NCI-H146 treated with DMSO at 0.1 percent for 48 hours (cell line): ENCODE measurements at regions not wholly inside any gene's neighbourhood (a gene's known extent, or its start where the extent isn't known, plus 50 kb on each side); places are given as distances from the start of the nearest gene placed in this dataset.
"Not testable (repeated sequence)": the region's sequence is repeated elsewhere in the genome, so short reads cannot be mapped to it uniquely, and the experiment has no call there.

Experiments
- DNase-seq: peaks from one replicate; lab custom pipeline; 2025; ENCODE audit not compliant: unreplicated experiment; lab: John Stamatoyannopoulos, UW

GRCh38 chr6:91278416-91278815 is 691.5 kb upstream of the MAP3K7 start:
- no peak for DNase-seq

- peak; percentile 35 for DNase-seq
These were observed 689.4 kb upstream of the MAP3K7 start for GRCh38 chr6:91276315-91276714.

- no peak for DNase-seq
These were observed 686.9 kb upstream of the MAP3K7 start for GRCh38 chr6:91273729-91274128.

GRCh38 chr6:91271807-91272206 is 684.9 kb upstream of the MAP3K7 start:
- no peak for DNase-seq

- DNase-seq = no peak
These were observed 682.1 kb upstream of the MAP3K7 start for GRCh38 chr6:91268941-91269340.

- DNase-seq = no peak
These were observed 680.4 kb upstream of the MAP3K7 start for GRCh38 chr6:91267246-91267645.

GRCh38 chr6:91266156-91266555 is 679.3 kb upstream of the MAP3K7 start:
- DNase-seq = no peak

- no peak for DNase-seq
These were observed 656.6 kb upstream of the MAP3K7 start for GRCh38 chr6:91243436-91243835.

GRCh38 chr6:91242614-91242949 is 655.7 kb upstream of the MAP3K7 start:
- DNase-seq = no peak

- no peak for DNase-seq
These were observed 655.2 kb upstream of the MAP3K7 start for GRCh38 chr6:91241946-91242613.

- DNase-seq = no peak
These were observed 654.2 kb upstream of the MAP3K7 start for GRCh38 chr6:91240878-91241603.

- no peak for DNase-seq
These were observed 634.3 kb upstream of the MAP3K7 start for GRCh38 chr6:91221072-91221720.

- no peak for DNase-seq
These were observed 626.5 kb upstream of the MAP3K7 start for GRCh38 chr6:91213229-91213901.

- no peak for DNase-seq
These were observed 611.9 kb upstream of the MAP3K7 start for GRCh38 chr6:91198588-91199255.

GRCh38 chr6:91196729-91197128 is 609.9 kb upstream of the MAP3K7 start:
- DNase-seq = no peak

- no peak for DNase-seq
These were observed 606.6 kb upstream of the MAP3K7 start for GRCh38 chr6:91193446-91193845.

GRCh38 chr6:91190041-91190440 is 603.2 kb upstream of the MAP3K7 start:
- not testable (repeated sequence) for DNase-seq

- DNase-seq = no peak
These were observed 598.2 kb upstream of the MAP3K7 start for GRCh38 chr6:91185072-91185471.

- DNase-seq = no peak
These were observed 594.5 kb upstream of the MAP3K7 start for GRCh38 chr6:91181416-91181815.

GRCh38 chr6:91173651-91174050 is 586.8 kb upstream of the MAP3K7 start:
- no peak for DNase-seq

- no peak for DNase-seq
These were observed 586.3 kb upstream of the MAP3K7 start for GRCh38 chr6:91173186-91173585.
